Breast epithelium (tissue), 3 donors: ENCODE measurements at regions not wholly inside any gene's neighbourhood (a gene's known extent, or its start where the extent isn't known, plus 50 kb on each side); places are given as distances from the start of the nearest gene placed in this dataset.

ENCODE experiments used
- CTCF ChIP-seq, 3 donors: fragments of 450-650 bp; IDR thresholded peaks; one replicate each; pipeline ENCODE4 v1.5.1; 2016 to 2017; ENCODE audit warnings: antibody characterized with exemption in 3 of 3, mild to moderate bottlenecking in 3 of 3, moderate library complexity in 3 of 3
- POLR2A ChIP-seq: fragments of 450-650 bp; IDR thresholded peaks from one replicate; pipeline ENCODE4 v1.6.1; 2016; ENCODE audit warnings: antibody characterized with exemption, mild to moderate bottlenecking, moderate library complexity

GRCh38 chr22:47858773-47859306 is 1096.4 kb downstream of the TBC1D22A start:
- TF ChIP-seq CTCF (IDR thresholded peaks at IDR 0.05): no peak
- no peak for TF ChIP-seq POLR2A
